IPS DF 6.9 (cell line): ENCODE measurements at regions not wholly inside any gene's neighbourhood (a gene's known extent, or its start where the extent isn't known, plus 50 kb on each side); places are given as distances from the start of the nearest gene placed in this dataset.

Experiments
- DNase-seq: peaks from one replicate; pipeline ENCODE4 v3.0.0-alpha.2; 2013; ENCODE audit warnings: low read depth, low spot score
- H3K27ac ChIP-seq: one replicate; pipeline ENCODE4 v1.5.1; 2013; ENCODE audit warnings: low read length, control low read depth
- H3K27me3 ChIP-seq: 2 replicates; pipeline ENCODE4 v1.6.1; 2013; ENCODE audit warnings: mild to moderate bottlenecking, low read length; ENCODE audit not compliant: control insufficient read depth, insufficient read depth
- H3K36me3 ChIP-seq: 2 replicates; pipeline ENCODE4 v1.6.1; 2013; ENCODE audit warnings: low read length; ENCODE audit not compliant: control insufficient read depth, insufficient read depth
- H3K4me1 ChIP-seq: 2 replicates; pipeline ENCODE4 v1.6.1; 2013; ENCODE audit warnings: low read length; ENCODE audit not compliant: control insufficient read depth, insufficient read depth
- H3K4me3 ChIP-seq: 2 replicates; pipeline ENCODE4 v1.5.1; 2013; ENCODE audit warnings: mild to moderate bottlenecking, low read length
- H3K9me3 ChIP-seq: 2 replicates; pipeline ENCODE4 v1.6.1; 2013; ENCODE audit warnings: low read length, inconsistent platforms; ENCODE audit not compliant: control insufficient read depth, insufficient read depth
- WGBS: extraction: QIAGEN DNeasy Blood & Tissue Kit; methylation state at CpG from one replicate; pipeline ENCODE4 v1.1.7; 2013; ENCODE audit warnings: mixed read lengths, missing lambda C conversion rate; ENCODE audit not compliant: insufficient read length, insufficient coverage; 5-methylcytosine and 5-hydroxymethylcytosine counted together

DNA sequence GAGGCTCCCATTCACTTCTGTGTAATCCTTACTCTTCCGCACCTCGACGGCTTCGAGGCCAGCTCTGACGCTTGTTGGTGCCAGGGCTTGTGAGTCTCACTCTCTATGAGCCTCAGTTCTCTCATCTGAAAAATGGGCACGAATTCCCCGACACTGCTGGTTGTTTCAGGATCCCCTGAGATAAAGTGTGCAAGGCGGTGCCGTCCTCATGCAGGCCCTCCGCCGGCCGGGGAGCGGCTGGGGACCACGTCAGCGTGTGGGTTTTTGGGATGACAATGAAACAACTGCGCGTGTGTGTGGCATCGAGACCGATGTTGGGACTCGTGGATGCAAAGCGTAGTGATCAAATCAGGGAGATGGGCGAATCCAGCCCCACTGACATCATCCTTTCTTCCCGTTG, 75.6 kb downstream of the FOXL3 start:
- no peaks in the 10 kb centered on the region for H3K27me3 ChIP-seq
- H3K4me1 ChIP-seq: peaks cover 1% of the 10 kb centered on the region; the same call in 1 of the 2 replicates
- no CpG with 5 or more reads among the region's 23 CpGs for WGBS

DNA sequence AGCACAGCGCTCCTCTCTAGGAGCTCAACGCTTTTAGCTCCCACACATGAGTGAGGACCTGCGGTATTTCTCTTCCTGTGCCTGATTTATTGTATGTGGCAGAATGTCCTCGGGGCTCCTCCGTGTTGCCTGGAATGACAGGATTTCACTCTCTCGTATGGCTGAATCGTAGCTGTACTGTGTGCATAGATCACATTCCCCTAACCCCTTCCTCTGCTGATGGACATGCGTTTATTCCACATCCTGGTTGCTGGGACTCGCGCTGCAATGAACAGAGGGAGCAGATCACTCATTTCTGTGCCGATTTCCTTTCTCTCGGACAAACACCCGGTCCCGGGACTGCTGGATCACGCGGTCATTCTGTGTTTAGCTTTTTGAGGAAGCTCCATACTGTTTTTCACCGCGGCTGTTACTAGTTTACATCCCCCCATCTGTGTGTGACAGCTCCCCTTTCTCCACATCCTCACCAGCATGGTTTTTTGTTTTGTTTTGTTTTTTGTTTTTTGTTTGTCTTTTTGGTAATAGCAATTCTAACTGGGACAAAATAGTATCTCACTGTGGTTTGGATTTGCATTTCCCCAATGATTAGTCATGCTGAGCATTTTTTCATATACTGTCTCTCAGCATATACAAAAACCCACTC, 76.3 kb downstream of the FOXL3 start:
- Histone ChIP-seq H3K9me3 (no peaks in the 10 kb centered on the region), H3K36me3 (no peaks in the 10 kb centered on the region), H3K4me1 (peaks cover 1% of the 10 kb centered on the region; the same call in 1 of the 2 replicates), H3K4me3 (no peak overlapping the region), H3K27me3 (no peaks in the 10 kb centered on the region), H3K27ac (no peak overlapping the region)
- no CpG with 5 or more reads among the region's 18 CpGs for WGBS
- no peak for DNase-seq

More for the DNA sequence above, 75.6 kb downstream of the FOXL3 start:
- Histone ChIP-seq H3K4me3 (no peak overlapping the region), H3K9me3 (no peaks in the 10 kb centered on the region), H3K27ac (no peak overlapping the region), H3K36me3 (no peaks in the 10 kb centered on the region)
- DNase-seq: no peak

DNA sequence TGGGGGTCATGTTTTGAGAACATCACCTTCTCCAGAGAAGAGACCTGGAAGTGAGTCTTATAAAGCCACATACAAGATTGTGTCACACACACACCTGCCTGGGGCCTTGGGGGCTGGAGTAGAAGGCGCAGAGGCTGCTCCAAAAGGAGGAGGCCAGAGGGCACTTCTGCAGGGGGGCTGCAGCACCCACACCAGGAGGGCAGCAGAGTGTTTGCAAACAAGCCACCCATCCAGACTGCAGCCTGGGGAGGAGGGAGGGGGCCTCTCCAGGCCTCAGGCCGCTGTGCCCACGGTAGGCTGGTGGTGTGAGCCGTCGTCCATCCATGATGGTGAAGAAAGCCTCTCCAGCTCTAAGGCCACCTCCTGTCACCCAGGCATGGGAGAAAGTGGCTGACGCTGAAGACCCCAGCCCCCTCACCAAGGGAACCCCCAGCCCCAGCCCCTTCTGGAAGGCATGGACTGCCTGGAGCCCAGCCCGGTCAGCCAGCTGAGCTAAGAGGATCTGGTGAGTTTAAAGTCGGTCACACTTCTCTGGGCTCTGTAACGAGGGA, 77.5 kb downstream of the FOXL3 start:
- H3K27ac ChIP-seq: no peak overlapping the region
- no peak overlapping the region for H3K4me3 ChIP-seq
- no peak for DNase-seq
- no peaks in the 10 kb centered on the region for H3K9me3 ChIP-seq
- H3K4me1 ChIP-seq: peaks cover 1% of the 10 kb centered on the region; the same call in 1 of the 2 replicates
- H3K36me3 ChIP-seq: no peaks in the 10 kb centered on the region
- no peaks in the 10 kb centered on the region for H3K27me3 ChIP-seq
- no CpG with 5 or more reads among the region's 9 CpGs for WGBS

DNA sequence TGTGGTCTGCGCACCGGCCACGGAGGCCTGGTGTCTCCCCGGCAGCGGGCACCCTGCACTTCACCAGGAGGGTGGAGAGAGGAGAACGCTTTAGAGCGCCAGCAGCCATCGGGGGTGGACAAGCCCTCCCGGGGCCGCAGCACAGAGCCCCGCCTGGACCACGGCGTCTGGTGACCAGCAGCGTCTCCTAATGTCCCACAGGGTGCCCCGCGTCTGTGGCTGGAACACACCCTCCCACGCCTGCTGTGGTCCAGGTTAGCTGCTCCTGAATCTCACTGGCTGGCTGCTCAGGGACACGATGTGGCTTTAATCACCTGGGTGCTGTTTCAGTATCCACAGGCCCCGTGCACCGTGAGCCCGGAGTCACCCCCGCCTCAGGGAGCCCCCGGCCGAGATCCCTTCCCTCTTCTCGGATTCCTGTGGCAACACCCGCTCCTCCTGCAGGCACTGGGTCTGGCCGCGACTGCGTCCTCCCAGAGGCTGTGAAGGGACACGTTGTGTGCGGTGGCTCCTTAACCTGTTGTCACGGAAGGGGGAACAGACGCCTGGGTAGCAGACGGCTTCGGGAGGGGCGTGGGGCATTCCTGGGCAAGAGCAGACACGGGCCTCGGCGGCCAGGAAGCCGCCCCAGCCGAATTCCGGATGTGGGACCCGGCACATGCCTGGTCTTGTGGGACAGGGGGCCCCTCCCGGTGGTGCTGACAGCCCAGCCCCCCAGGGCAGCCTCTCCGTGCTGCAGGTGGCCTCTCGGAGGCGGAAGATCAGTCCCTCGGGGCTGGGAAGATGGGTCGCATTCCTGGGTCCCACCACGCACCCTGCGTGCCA, 78.9 kb downstream of the FOXL3 start:
- no peak overlapping the region for H3K4me3 ChIP-seq
- no peak overlapping the region for H3K27ac ChIP-seq
- WGBS: no CpG with 5 or more reads among the region's 51 CpGs
- no peaks in the 10 kb centered on the region for H3K9me3 ChIP-seq
- DNase-seq: no peak
- peaks cover 1% of the 10 kb centered on the region; the same call in 1 of the 2 replicates for H3K4me1 ChIP-seq
- no peaks in the 10 kb centered on the region for H3K36me3 ChIP-seq
- no peaks in the 10 kb centered on the region for H3K27me3 ChIP-seq

DNA sequence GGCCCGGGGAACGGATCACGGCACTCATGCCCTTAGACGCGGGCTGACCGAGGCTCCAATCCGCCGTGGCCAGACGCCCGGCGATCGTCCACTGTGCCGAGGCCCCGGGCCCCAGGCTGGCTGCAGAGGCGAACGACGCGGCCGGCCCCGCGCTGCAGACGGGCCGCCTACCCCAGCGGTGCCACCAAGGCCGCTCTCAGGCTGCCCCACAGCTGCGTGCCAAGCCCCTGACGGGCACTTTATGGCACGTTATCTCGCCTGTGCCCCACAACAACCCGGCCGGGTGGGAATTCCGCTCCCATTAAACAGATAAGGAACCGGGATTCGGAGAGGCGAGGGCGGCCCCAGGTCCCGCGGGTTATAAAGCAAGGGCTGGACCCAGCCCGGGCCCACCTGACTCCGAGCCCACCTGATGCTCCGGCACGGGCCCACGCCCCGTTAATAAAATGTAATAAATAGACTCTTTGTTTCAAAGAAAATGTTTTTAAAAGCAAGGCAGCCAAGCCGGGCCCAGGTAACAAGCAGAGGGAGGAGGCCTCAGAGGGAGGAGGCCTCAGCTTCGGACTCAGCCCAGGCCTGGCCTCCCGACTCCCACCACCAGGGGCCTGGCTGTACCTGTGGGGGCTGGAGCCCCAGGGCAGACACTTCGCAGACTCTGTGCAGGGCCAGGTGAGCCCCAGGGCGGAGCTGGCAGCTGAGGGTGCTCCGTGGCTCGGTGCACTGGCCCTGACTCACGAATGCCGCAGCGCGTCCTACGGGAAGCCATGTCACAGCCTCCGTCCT, 79.7 kb downstream of the FOXL3 start:
- no CpG with 5 or more reads among the region's 57 CpGs for WGBS
- Histone ChIP-seq H3K4me1 (peaks cover 1% of the 10 kb centered on the region; the same call in 1 of the 2 replicates), H3K27ac (no peak overlapping the region), H3K36me3 (no peaks in the 10 kb centered on the region), H3K9me3 (no peaks in the 10 kb centered on the region), H3K27me3 (no peaks in the 10 kb centered on the region), H3K4me3 (no peak overlapping the region)
- no peak for DNase-seq

DNA sequence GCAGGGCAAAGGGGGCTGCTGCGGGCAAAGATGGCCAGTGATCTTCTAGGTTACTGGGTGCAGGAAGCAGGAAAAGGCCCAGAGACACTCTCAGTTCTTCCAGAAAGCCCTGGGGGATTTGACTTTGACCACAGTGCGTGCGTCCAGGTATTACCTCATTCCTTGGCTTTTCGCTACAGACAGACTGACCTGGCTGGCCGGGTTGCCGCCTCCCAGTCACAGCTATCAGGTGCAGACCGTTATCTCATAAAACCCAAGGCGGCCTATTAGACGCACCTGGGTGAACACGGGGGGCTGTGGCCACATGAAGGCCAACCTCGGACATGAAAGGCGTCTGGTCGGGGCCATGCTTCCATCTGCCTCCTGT, 80.3 kb downstream of the FOXL3 start:
- DNase-seq: no peak
- Histone ChIP-seq H3K36me3 (no peaks in the 10 kb centered on the region), H3K4me3 (no peak overlapping the region), H3K9me3 (no peaks in the 10 kb centered on the region), H3K4me1 (peaks cover 1% of the 10 kb centered on the region; the same call in 1 of the 2 replicates), H3K27me3 (no peaks in the 10 kb centered on the region), H3K27ac (no peak overlapping the region)
- WGBS: no CpG with 5 or more reads among the region's 13 CpGs

DNA sequence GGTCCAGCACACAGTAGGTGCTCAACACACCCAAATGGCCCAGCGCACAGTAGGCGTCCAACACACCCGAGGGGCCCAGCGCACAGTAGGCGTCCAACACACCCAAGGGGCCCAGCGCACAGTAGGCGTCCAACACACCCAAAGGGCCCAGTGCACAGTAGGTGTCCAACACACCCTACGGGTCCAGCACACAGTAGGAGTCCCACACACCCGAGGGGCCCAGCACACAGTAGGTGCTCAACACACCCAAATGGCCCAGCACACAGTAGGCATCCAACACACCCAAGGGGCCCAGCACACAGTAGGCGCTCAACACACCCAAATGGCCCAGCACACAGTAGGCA, 80.8 kb downstream of the FOXL3 start:
- no CpG with 5 or more reads among the region's 10 CpGs for WGBS
- Histone ChIP-seq H3K27me3 (no peaks in the 10 kb centered on the region), H3K4me3 (no peak overlapping the region), H3K36me3 (no peaks in the 10 kb centered on the region), H3K9me3 (no peaks in the 10 kb centered on the region), H3K27ac (no peak overlapping the region), H3K4me1 (0 out of 2 replicates have a peak, but pooled peaks cover 1% of the 10 kb centered on the region)
- no peak for DNase-seq

DNA sequence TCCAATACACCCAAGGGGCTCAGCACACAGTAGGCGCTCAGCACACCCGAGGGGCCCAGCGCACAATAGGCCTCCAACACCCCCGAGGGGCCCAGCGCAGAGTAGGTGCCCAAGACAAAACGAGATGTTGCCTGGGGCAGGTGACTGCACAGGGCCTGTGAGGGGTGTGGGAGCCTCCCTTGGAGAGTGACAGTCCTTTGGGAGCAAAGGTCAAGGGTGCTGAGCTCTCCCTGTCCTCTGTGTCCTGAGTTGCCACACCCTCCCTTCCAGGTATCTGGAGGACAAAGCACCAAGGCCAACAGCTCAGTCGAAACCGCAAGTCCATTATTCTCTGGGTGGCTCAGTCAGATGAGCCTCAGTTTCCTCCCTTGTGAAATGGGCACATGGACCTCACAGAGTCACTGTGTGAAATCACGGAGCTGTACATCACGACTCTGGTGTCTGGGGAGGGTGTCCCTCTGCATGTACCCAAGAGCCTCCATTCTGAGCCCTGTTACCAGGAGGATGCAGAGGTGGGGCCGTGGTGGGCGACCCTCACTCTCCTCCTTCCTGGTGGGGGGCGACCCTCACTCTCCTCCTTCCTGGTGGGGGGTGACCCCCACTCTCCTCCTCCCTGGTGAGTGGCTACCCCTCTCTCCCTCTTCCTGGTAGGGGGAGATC, 81.3 kb downstream of the FOXL3 start:
- Histone ChIP-seq H3K4me1 (0 out of 2 replicates have a peak, but pooled peaks cover 1% of the 10 kb centered on the region), H3K27me3 (no peaks in the 10 kb centered on the region), H3K27ac (no peak overlapping the region), H3K36me3 (no peaks in the 10 kb centered on the region), H3K9me3 (no peaks in the 10 kb centered on the region), H3K4me3 (no peak overlapping the region)
- no CpG with 5 or more reads among the region's 13 CpGs for WGBS
- DNase-seq: no peak

DNA sequence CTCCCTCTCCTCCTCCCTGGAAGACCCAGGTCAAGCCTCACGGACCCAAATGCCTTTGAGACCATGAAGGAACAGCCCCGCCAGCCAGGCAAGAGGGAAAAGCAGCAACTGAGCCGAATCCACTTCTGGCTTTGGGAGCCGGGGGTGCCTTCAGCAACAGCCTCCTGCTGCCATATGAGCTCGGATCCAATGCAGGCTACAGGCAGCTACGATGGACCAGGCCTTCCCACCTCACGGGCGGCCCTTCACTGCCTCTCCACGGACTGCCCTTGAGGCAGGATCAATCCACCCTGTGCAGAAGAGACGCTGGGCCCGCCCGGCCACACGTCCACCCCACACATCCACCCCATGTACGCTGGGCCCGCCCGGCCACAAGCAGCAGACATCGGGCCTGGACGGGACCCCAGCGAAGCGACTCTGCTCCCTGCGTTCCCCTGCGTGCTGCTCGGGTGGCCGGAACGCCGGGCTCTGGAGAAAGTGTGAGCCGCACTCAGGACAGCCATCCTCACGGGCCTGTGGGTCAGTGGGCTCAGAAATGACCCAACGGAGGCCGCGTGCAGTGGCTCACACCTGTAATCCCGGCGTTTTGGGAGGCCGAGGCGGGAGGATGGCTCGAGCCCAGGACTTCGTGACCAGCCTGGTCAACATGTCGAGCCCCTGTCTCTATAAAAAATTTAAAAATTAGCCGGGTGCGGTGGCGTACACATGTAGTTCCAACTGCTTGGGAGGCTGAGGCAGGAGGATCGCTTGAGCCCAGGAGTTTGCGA, 82.0 kb downstream of the FOXL3 start:
- WGBS: no CpG with 5 or more reads among the region's 43 CpGs
- no peak for DNase-seq
- H3K27me3 ChIP-seq: no peaks in the 10 kb centered on the region
- H3K27ac ChIP-seq: no peak overlapping the region
- H3K9me3 ChIP-seq: no peaks in the 10 kb centered on the region
- peaks cover 2% of the 10 kb centered on the region; the same call in 1 of the 2 replicates for H3K4me1 ChIP-seq
- H3K36me3 ChIP-seq: no peaks in the 10 kb centered on the region
- no peak overlapping the region for H3K4me3 ChIP-seq
